Endothelial cell (in vitro differentiated cells): ENCODE measurements at regions not wholly inside any gene's neighbourhood (a gene's known extent, or its start where the extent isn't known, plus 50 kb on each side); places are given as distances from the start of the nearest gene placed in this dataset.

Source experiments
- DNase-seq: peaks from one replicate; pipeline ENCODE4 v3.0.0; 2021; ENCODE audit warnings: low spot score
- H3K27ac Mint-ChIP-seq: one replicate; pipeline ENCODE4 v1.8.0; 2021; ENCODE audit warnings: mixed read lengths, inconsistent platforms; ENCODE audit not compliant: unreplicated experiment
- H3K27me3 Mint-ChIP-seq: one replicate; pipeline ENCODE4 v1.8.0; 2021; ENCODE audit warnings: mild to moderate bottlenecking, moderate library complexity, mixed read lengths, inconsistent platforms; ENCODE audit not compliant: unreplicated experiment
- H3K36me3 Mint-ChIP-seq: one replicate; pipeline ENCODE4 v1.8.0; 2021; ENCODE audit warnings: mild to moderate bottlenecking, low read depth, mixed read lengths, inconsistent platforms; ENCODE audit not compliant: unreplicated experiment
- H3K4me1 Mint-ChIP-seq: one replicate; pipeline ENCODE4 v1.8.0; 2021; ENCODE audit warnings: mild to moderate bottlenecking, mixed read lengths, inconsistent platforms; ENCODE audit not compliant: unreplicated experiment
- H3K4me3 Mint-ChIP-seq: one replicate; pipeline ENCODE4 v1.8.0; 2021; ENCODE audit warnings: mild to moderate bottlenecking, mixed read lengths, inconsistent platforms; ENCODE audit not compliant: unreplicated experiment
- H3K9me3 Mint-ChIP-seq: one replicate; pipeline ENCODE4 v1.8.0; 2021; ENCODE audit warnings: mixed read lengths, inconsistent platforms; ENCODE audit not compliant: unreplicated experiment
- CTCF ChIP-seq: fragments of 200-600 bp; sonication (generic); IDR thresholded peaks from one replicate; pipeline ENCODE4 v1.5.0; 2021; ENCODE audit warnings: antibody characterized with exemption; ENCODE audit not compliant: unreplicated experiment

GRCh38 chr1:195745189-195746010, 862.8 kb downstream of the KCNT2 start:
- H3K36me3 Mint-ChIP-seq: no peaks in the 10 kb centered on the region
- no peak for TF ChIP-seq CTCF
- H3K27ac Mint-ChIP-seq: no peak overlapping the region
- DNase-seq: no peak
- H3K4me3 Mint-ChIP-seq: no peak overlapping the region
- H3K27me3 Mint-ChIP-seq: peaks cover 2% of the 10 kb centered on the region
- no peaks in the 10 kb centered on the region for H3K9me3 Mint-ChIP-seq
- H3K4me1 Mint-ChIP-seq: no peaks in the 10 kb centered on the region

- TF ChIP-seq CTCF: no peak
- no peak for DNase-seq
- H3K9me3 Mint-ChIP-seq: no peaks in the 10 kb centered on the region
- H3K36me3 Mint-ChIP-seq: no peaks in the 10 kb centered on the region
- no peak overlapping the region for H3K4me3 Mint-ChIP-seq
- H3K27ac Mint-ChIP-seq: no peak overlapping the region
- no peaks in the 10 kb centered on the region for H3K4me1 Mint-ChIP-seq
- peaks cover 2% of the 10 kb centered on the region for H3K27me3 Mint-ChIP-seq
Measured at GRCh38 chr1:195744256-195744655, 864.0 kb downstream of the KCNT2 start.

- peaks cover 3% of the 10 kb centered on the region for H3K27me3 Mint-ChIP-seq
- no peak for TF ChIP-seq CTCF
- H3K27ac Mint-ChIP-seq: no peak overlapping the region
- no peaks in the 10 kb centered on the region for H3K4me1 Mint-ChIP-seq
- H3K4me3 Mint-ChIP-seq: no peak overlapping the region
- no peaks in the 10 kb centered on the region for H3K36me3 Mint-ChIP-seq
- H3K9me3 Mint-ChIP-seq: no peaks in the 10 kb centered on the region
- DNase-seq: no peak
Measured at GRCh38 chr1:195740862-195741261, 867.4 kb downstream of the KCNT2 start.

GRCh38 chr1:195738966-195739650, 869.1 kb downstream of the KCNT2 start:
- no peaks in the 10 kb centered on the region for H3K9me3 Mint-ChIP-seq
- no peaks in the 10 kb centered on the region for H3K4me1 Mint-ChIP-seq
- DNase-seq: no peak
- H3K36me3 Mint-ChIP-seq: no peaks in the 10 kb centered on the region
- no peak overlapping the region for H3K27ac Mint-ChIP-seq
- no peak overlapping the region for H3K4me3 Mint-ChIP-seq
- no peak for TF ChIP-seq CTCF
- peaks cover 3% of the 10 kb centered on the region for H3K27me3 Mint-ChIP-seq

- H3K27ac Mint-ChIP-seq: no peak overlapping the region
- H3K9me3 Mint-ChIP-seq: no peaks in the 10 kb centered on the region
- DNase-seq: no peak
- H3K36me3 Mint-ChIP-seq: no peaks in the 10 kb centered on the region
- no peak overlapping the region for H3K4me3 Mint-ChIP-seq
- TF ChIP-seq CTCF: no peak
- H3K27me3 Mint-ChIP-seq: peaks cover 1% of the 10 kb centered on the region
- no peaks in the 10 kb centered on the region for H3K4me1 Mint-ChIP-seq
Measured at GRCh38 chr1:195735140-195735539, 873.1 kb downstream of the KCNT2 start.
